ENCODE measurements at regions not wholly inside any gene's neighbourhood (a gene's known extent, or its start where the extent isn't known, plus 50 kb on each side); places are given as distances from the start of the nearest gene placed in this dataset.
"Not testable (repeated sequence)": the region's sequence is repeated elsewhere in the genome, so short reads cannot be mapped to it uniquely, and the experiment has no call there.

GRCh38 chr14:35174342-35174741, 52.0 kb downstream of the PRORP start:
- DNase-seq = no peak

DNA sequence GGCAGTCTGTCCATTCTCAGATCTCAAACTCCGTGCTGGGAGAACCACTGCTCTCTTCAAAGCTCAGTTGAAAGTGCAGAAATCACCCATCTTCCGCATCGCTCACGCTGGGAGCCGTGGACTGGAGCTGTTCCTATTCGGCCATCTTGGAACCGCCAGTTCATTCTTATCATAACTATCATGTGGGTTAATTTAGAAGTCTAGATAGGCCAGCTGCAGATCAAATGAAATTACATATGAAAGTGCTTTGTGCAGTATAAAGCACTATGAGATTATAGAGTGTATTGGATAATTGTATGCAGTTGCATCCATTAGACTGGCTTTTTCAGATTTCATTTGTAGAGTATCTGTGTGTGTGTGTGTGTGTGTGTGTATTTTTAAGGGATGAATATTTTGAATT, 57.8 kb downstream of the PRORP start:
- DNase-seq = no peak

DNA sequence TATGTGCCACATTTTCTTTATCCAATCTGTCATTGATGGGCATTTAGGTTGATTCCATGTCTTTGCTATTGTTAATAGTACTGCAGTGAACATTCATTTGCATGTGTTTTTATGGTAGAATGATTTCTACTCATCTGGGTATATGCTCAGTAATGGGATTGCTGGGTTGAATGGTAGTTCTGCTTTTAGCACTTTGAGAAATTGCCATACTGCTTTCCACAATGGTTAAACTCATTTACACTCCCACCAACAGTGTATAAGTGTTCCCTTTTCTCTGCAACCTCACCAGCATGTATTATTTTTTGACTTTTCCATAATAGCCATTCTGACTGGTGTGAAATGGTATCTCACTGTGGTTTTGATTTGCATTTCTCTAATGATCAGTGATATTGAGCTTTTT, 62.5 kb downstream of the PRORP start:
- DNase-seq = not testable (repeated sequence)

DNA sequence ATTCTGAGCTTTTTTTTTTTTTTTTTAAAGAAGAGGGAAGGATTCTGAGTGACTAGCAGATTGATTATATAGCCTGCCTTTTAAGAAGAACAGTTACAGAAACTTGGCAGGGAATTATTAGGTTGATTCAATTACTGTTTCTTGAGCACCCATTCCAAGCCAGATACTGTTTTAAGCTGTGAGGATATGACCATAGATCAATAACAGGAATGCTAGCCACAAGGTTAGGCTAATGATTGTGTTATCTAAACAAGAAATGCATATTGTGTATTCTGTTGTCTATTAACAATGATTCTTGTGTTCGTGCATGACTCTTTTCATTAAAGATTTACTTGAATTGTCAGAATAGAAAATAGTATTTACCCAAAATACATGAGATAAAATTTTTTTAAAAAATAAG, 67.1 kb downstream of the PRORP start:
- DNase-seq = no peak

DNA sequence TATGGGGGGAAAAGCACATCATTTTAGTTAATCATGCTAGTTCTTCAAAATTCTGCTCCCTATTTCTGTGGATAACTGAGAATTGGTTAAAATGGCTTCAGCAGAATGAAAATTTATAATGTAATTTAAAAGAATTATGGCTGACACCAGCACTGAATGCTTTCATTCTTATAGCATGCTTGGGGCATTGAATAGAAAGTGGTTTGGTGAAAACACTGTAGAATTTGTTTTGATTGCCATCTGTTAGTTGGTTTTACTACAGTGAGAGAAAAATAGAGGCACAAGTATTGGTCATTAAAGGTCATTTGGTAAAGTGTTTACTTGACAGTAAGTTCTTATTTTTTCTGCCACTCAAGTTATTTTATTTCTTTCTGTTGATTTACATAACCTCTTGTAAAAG, 70.8 kb downstream of the PRORP start:
- DNase-seq = no peak

DNA sequence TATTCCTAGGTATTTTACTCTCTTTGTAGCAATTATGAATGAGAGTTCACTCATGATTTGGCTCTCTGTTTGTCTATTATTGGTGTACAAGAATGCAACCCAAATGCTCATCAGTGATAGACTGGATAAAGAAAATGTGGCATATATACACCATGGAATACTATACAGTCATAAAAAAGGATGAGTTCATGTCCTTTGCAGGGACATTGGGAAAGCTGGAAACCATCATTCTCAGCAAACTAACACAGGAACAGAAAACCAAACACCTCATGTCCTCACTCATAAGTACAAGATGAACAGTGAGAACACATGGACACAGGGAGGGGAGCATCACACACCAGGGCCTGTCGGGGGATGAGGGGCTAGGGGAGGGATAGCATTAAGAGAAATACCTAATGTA, 71.8 kb downstream of the PRORP start:
- not testable (repeated sequence) for DNase-seq

GRCh38 chr14:35196571-35196970, 74.2 kb downstream of the PRORP start:
- no peak for DNase-seq

- no peak for DNase-seq
Measured at GRCh38 chr14:35197015-35197414, 74.7 kb downstream of the PRORP start.

- DNase-seq = peak; percentile 24
Measured at GRCh38 chr14:35201066-35201465, 78.7 kb downstream of the PRORP start.

DNA sequence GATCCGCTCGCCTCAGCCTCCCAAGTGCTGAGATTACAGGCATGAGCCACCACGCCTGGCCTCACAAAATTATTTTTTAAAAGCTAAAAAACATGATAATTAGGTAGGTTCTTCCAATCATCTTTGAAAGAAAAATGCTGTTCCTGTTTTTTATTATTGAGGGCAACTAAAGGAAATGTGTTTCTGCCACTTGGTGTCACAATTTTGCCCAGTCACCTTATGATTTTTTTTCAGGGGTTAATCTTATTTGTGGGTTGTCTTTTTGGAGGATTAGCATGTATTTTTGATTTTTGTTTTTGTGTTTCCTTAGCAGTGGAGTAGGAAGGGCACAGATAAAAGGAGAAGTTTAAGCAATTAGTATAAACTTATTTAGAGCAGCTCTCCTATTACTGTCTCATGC, 79.8 kb downstream of the PRORP start:
- no peak for DNase-seq

GRCh38 chr14:35205737-35206136, 83.4 kb downstream of the PRORP start:
- DNase-seq = no peak

- no peak for DNase-seq
Measured at GRCh38 chr14:35211067-35211466, 81.1 kb upstream of the PSMA6 start.

DNA sequence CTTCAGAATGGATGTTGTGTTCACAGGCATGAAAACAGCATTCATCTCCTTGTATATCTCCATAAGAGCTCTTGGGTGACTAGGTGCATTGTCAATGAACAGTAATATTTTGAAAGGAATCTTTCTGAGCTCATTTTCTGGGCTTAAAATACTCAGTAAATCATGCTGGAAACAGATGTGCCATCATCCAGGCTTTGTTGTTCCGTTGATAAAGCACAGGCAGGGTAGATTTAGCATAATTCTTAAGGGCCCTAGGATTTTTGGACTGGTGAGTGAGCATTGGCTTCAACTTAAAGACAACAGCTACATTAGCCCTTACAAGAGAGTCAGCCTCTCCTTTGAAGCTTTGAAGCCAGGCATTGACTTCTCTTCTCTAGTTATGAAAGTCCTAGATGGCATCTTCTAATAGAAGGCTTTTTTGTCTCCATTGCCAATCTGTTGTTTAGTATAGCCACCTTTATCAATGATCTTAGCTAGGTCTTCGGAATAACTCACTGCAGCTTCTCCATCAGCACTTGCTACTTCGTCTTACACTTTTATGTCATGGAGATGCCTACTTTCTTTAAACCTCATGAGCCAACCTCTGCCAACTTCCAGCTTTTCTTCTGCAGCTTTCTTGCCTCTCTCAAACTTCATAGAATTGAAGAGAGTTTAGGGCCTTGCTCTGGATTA, 79.6 kb upstream of the PSMA6 start:
- no peak for DNase-seq

GRCh38 chr14:35213143-35213788, 78.9 kb upstream of the PSMA6 start:
- DNase-seq = no peak

GRCh38 chr14:35213869-35214387, 78.3 kb upstream of the PSMA6 start:
- DNase-seq = no peak

GRCh38 chr14:35214402-35214801, 77.8 kb upstream of the PSMA6 start:
- not testable (repeated sequence) for DNase-seq

DNA sequence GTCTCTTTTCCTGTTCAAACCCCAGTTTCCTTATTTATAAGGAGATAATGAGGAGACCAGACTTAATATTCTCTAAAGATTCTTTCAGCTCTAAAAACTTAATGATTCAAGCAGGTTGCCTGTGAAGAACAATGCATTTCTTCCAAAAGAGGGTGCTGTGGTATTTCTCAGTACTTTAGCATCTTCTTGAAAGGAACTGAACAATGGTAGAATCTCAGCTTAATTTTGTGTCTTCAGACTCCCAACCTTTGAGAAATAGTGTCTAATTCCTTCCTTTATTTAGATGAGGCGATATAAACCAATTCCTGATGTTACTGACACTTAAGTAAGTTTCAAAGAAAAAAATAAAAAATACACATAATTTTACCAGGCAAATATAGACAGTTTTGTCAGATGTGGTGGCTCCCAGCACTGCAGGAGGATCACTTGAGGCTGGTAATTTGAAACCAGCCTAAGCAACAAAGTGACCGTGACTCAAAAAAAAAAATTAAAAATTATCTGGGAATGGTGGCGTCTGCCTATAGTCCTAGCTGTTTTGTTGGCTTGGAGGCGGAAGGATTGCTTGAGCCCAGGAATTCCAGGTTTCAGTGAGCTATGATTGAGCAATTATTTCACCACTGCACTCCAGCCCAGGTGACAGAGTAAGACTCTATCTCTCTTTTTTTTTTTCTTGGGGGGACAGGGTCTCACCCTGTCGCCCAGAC, 76.9 kb upstream of the PSMA6 start:
- no peak for DNase-seq

- not testable (repeated sequence) for DNase-seq
Measured at GRCh38 chr14:35218176-35218575, 74.0 kb upstream of the PSMA6 start.

GRCh38 chr14:35218963-35219362, 73.2 kb upstream of the PSMA6 start:
- no peak for DNase-seq

- DNase-seq = no peak
Measured at GRCh38 chr14:35220027-35220676, 72.0 kb upstream of the PSMA6 start.

GRCh38 chr14:35220920-35221319, 71.3 kb upstream of the PSMA6 start:
- no peak for DNase-seq

- DNase-seq = no peak
Measured at GRCh38 chr14:35221462-35221861, 70.7 kb upstream of the PSMA6 start.

- no peak for DNase-seq
Measured at GRCh38 chr14:35222324-35222723, 69.9 kb upstream of the PSMA6 start.
